ENCODE measurements at regions not wholly inside any gene's neighbourhood (a gene's known extent, or its start where the extent isn't known, plus 50 kb on each side); places are given as distances from the start of the nearest gene placed in this dataset.

DNA sequence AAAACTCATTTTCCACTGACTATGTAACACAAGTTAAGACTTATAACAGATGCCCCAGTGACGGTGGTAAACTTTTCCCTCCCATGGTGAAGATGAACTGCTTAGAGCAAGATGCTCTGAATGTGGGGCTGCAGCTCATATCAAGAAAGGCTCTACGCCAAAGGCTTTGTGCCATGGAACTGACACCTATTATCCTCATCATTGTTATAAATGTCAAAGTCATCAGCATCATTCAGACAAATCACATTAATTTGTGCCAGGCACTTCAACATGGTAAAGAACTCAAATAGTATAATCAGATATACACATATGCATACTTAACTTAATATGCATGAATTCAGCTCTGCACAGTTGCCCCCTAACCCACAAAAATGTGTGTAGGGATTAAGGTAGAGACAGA lies 305.9 kb upstream of the ATP10B start:
- Mint-ChIP-seq H3K36me3 (no peaks in the 10 kb centered on the region), H3K9me3 (peaks cover 0 to 7% (median 2%) of the 10 kb centered on the region in 8 donors), H3K4me3 (no peak overlapping the region), H3K27ac (no peak overlapping the region), H3K4me1 (no peaks in the 10 kb centered on the region), H3K27me3 (peaks cover 0 to 2% of the 10 kb centered on the region in 2 donors)
- Histone ChIP-seq H3K36me3 (ENCODE audit: insufficient read depth, low read length) (no peaks in the 10 kb centered on the region), H3K4me1 (ENCODE audit: insufficient read depth, low read length) (no peaks in the 10 kb centered on the region), H3K9me3 (ENCODE audit: control insufficient read depth in 1 of 2, low read length in 2 of 2) (no peaks in the 10 kb centered on the region), H3K27me3 (ENCODE audit: insufficient read depth, low read length) (no peaks in the 10 kb centered on the region), H3K4me3 (ENCODE audit: low read length in 2 of 2) (no peak overlapping the region), H3K27ac (ENCODE audit: low read depth, low read length) (no peak overlapping the region)
- ChIA-PET POLR2A (ENCODE audit: partially characterized antibody) (no interaction called here), CTCF (ENCODE audit: partially characterized antibody) (no interaction called here)
- intact Hi-C loops (cut with micrococcal nuclease): no loop called here
- DNase-seq: no peak

DNA sequence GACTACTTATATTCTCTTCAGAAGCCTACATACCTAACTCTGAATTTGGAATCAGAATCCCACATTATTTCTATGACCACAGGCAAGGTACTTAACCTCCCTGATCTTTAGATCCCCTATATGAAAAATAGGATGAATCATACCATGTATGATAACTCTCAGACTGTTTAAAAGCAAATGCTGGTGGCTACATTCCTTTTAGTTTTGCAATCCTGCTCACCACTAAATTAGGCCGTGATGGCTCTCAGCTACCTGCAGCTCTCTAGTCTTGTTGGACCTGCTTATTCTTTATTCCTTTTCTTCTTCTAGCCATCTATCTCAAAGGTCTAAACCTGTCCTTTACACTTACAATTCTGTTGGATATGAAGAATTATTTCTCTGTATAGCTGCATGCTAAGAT lies 303.4 kb upstream of the ATP10B start:
- Mint-ChIP-seq H3K9me3 (peaks cover 0 to 7% (median 2%) of the 10 kb centered on the region in 8 donors), H3K4me3 (no peak overlapping the region)

DNA sequence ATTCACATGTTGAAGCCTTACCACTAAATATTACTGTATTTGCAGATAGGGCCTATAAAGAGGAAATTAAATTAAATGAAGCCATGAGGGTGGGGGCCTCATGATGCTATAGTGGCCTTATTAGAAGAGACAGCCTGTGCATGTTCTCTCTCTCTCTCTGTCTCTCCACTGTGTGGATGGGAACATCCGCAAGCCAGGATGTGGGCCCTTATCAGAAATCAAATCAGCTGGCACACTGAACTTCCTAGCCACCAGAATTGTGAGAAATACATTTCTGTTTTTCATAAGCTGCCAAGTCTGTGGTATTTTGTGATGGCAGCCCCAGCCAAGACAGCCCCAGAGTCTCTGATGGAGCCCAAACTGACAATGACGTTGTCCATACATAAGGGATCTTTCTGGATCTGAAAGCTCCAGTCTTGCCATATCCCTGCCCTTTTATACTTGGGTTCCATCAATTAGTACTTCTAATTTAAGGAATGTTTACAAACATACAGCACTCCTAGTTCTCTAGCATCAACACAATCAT lies 300.5 kb upstream of the ATP10B start:
- H3K27me3 ChIP-seq (ENCODE audit: insufficient read depth, low read length): no peaks in the 10 kb centered on the region
- no peaks in the 10 kb centered on the region for H3K4me1 Mint-ChIP-seq
- CTCF ChIA-PET (ENCODE audit: partially characterized antibody): no interaction called here
- no peak overlapping the region for H3K27ac ChIP-seq (ENCODE audit: low read depth, low read length)
- no peak overlapping the region for H3K4me3 ChIP-seq (ENCODE audit: low read length in 2 of 2)
- no peaks in the 10 kb centered on the region for H3K36me3 Mint-ChIP-seq
- H3K9me3 Mint-ChIP-seq: peaks cover 0 to 7% (median under 1%) of the 10 kb centered on the region in 8 donors
- no peaks in the 10 kb centered on the region for H3K4me1 ChIP-seq (ENCODE audit: insufficient read depth, low read length)
- peaks cover 0 to 3% of the 10 kb centered on the region in 2 donors for H3K27me3 Mint-ChIP-seq
- intact Hi-C loops (cut with micrococcal nuclease): no loop called here
- POLR2A ChIA-PET (ENCODE audit: partially characterized antibody): no interaction called here
- H3K4me3 Mint-ChIP-seq: no peak overlapping the region
- H3K9me3 ChIP-seq (ENCODE audit: control insufficient read depth in 1 of 2, low read length in 2 of 2): no peaks in the 10 kb centered on the region
- no peaks in the 10 kb centered on the region for H3K36me3 ChIP-seq (ENCODE audit: insufficient read depth, low read length)
- no peak overlapping the region for H3K27ac Mint-ChIP-seq
- no peak for DNase-seq

More for the DNA sequence above, 303.4 kb upstream of the ATP10B start:
- Histone ChIP-seq H3K4me3 (ENCODE audit: low read length in 2 of 2) (no peak overlapping the region), H3K4me1 (ENCODE audit: insufficient read depth, low read length) (no peaks in the 10 kb centered on the region), H3K9me3 (ENCODE audit: control insufficient read depth in 1 of 2, low read length in 2 of 2) (no peaks in the 10 kb centered on the region), H3K27ac (ENCODE audit: low read depth, low read length) (no peak overlapping the region), H3K36me3 (ENCODE audit: insufficient read depth, low read length) (no peaks in the 10 kb centered on the region), H3K27me3 (ENCODE audit: insufficient read depth, low read length) (no peaks in the 10 kb centered on the region)
- DNase-seq: no peak
- Mint-ChIP-seq H3K4me1 (no peaks in the 10 kb centered on the region), H3K36me3 (no peaks in the 10 kb centered on the region), H3K27me3 (peaks cover 0 to 3% of the 10 kb centered on the region in 2 donors), H3K27ac (no peak overlapping the region)
- POLR2A ChIA-PET (ENCODE audit: partially characterized antibody): no interaction called here
- intact Hi-C loops (cut with micrococcal nuclease): no loop called here
- CTCF ChIA-PET (ENCODE audit: partially characterized antibody): no interaction called here

DNA sequence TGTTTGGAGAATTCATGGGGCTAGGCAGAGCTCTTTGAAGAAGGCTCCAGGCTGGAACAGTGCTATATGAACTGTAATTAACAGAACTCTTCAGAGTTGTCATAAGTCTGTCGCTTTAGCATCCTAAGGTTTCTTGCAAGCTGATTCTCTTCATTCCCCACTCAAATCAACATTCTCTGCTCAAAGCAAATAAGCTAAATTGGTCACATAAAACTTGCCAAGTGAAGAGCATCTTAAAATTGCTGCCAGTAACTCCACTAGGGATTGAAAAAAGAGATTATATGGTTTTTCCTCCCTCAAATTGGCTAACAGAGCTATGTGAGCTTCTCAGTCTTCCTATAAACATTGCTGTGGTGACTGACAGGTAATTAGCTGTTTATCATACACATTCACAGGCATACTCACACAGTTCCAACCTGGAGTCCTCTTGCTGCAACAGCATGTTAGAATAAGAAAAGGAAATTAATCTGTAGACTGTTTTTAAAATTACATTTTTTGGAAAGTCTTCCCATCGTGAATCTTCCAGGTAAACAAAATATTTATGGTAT lies 298.5 kb upstream of the ATP10B start:
- no peak overlapping the region for H3K4me3 ChIP-seq (ENCODE audit: low read length in 2 of 2)
- peaks cover 0 to 4% (median 0%) of the 10 kb centered on the region in 8 donors for H3K9me3 Mint-ChIP-seq
- H3K4me1 Mint-ChIP-seq: no peaks in the 10 kb centered on the region
- no peak overlapping the region for H3K27ac Mint-ChIP-seq
- H3K4me1 ChIP-seq (ENCODE audit: insufficient read depth, low read length): no peaks in the 10 kb centered on the region
- H3K27me3 Mint-ChIP-seq: peaks cover 0 to 3% of the 10 kb centered on the region in 2 donors
- no peaks in the 10 kb centered on the region for H3K36me3 ChIP-seq (ENCODE audit: insufficient read depth, low read length)
- ChIA-PET CTCF (ENCODE audit: partially characterized antibody) (no interaction called here), POLR2A (ENCODE audit: partially characterized antibody) (no interaction called here)
- H3K9me3 ChIP-seq (ENCODE audit: control insufficient read depth in 1 of 2, low read length in 2 of 2): no peaks in the 10 kb centered on the region
- no peak for DNase-seq
- no peak overlapping the region for H3K27ac ChIP-seq (ENCODE audit: low read depth, low read length)
- intact Hi-C loops (cut with micrococcal nuclease): no loop called here
- no peaks in the 10 kb centered on the region for H3K27me3 ChIP-seq (ENCODE audit: insufficient read depth, low read length)
- no peaks in the 10 kb centered on the region for H3K36me3 Mint-ChIP-seq
- H3K4me3 Mint-ChIP-seq: no peak overlapping the region

DNA sequence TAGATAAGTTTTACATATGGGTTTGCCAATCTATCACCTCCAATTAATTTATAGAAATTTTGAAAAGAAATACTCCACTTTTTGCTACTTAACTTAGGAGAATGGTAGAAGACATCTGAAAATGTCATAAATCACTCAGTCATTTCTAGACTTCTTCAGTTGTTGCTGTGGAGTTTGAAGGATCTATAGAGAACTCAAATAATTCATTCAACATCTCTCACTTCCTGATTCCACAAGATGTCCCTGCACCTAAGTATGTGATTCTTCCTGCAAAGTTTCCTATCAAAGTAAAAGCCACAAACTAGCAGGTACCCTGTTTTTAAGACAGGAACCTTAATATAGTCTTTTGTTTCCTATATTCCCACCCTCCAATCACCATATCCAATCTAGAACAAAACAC lies 297.1 kb upstream of the ATP10B start:
- no peak overlapping the region for H3K4me3 ChIP-seq (ENCODE audit: low read length in 2 of 2)
- no peak overlapping the region for H3K27ac Mint-ChIP-seq

DNA sequence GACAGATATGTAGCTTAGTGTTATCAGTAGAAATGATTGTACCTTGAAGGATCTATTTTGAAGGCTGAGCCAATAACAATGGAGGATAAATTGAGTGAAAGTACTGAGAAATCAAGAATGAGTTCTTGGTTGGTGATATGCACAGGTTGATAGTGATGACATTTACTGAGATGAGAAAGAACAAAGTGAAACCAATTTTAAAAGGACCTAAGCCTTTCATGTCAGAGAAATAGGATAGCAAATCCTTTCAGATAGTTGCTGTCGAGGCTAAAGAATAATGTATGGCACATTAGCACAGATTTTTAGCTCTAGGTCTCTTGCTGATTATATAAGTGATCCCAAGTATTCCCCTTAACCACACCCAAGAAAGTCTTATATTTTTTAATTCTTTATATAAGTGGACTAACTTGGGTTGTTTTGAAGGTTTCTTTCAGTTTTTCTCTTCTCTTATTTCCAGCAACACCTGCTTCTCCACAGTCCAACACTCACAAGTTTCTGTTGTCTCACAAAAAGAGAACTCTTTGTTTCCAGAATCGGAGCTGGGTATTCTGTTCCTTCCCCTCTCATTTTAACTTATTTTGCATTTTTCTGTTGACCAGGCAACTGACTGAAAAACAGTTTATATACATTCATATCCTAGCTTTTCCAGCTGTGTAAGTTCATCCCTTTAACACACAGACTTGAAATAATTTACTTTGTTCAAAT lies 286.9 kb upstream of the ATP10B start:
- H3K27me3 Mint-ChIP-seq: no peaks in the 10 kb centered on the region
- H3K9me3 Mint-ChIP-seq: peaks cover 0 to 8% (median 0%) of the 10 kb centered on the region in 8 donors
- no peak overlapping the region for H3K4me3 ChIP-seq (ENCODE audit: low read length in 2 of 2)
- H3K9me3 ChIP-seq (ENCODE audit: control insufficient read depth in 1 of 2, low read length in 2 of 2): no peaks in the 10 kb centered on the region
- H3K27ac ChIP-seq (ENCODE audit: low read depth, low read length): no peak overlapping the region
- ChIA-PET CTCF (ENCODE audit: partially characterized antibody) (no interaction called here), POLR2A (ENCODE audit: partially characterized antibody) (no interaction called here)
- no peaks in the 10 kb centered on the region for H3K4me1 ChIP-seq (ENCODE audit: insufficient read depth, low read length)
- H3K27ac Mint-ChIP-seq: no peak overlapping the region
- DNase-seq: no peak
- no peaks in the 10 kb centered on the region for H3K4me1 Mint-ChIP-seq
- H3K27me3 ChIP-seq (ENCODE audit: insufficient read depth, low read length): no peaks in the 10 kb centered on the region
- H3K4me3 Mint-ChIP-seq: no peak overlapping the region
- intact Hi-C loops (cut with micrococcal nuclease): no loop called here
- H3K36me3 ChIP-seq (ENCODE audit: insufficient read depth, low read length): no peaks in the 10 kb centered on the region
- H3K36me3 Mint-ChIP-seq: no peaks in the 10 kb centered on the region

More for the DNA sequence above, 297.1 kb upstream of the ATP10B start:
- Mint-ChIP-seq H3K27me3 (peaks cover 0 to 3% of the 10 kb centered on the region in 2 donors), H3K9me3 (peaks cover 0 to 7% (median under 1%) of the 10 kb centered on the region in 8 donors), H3K36me3 (no peaks in the 10 kb centered on the region), H3K4me1 (no peaks in the 10 kb centered on the region), H3K4me3 (no peak overlapping the region)
- Histone ChIP-seq H3K9me3 (ENCODE audit: control insufficient read depth in 1 of 2, low read length in 2 of 2) (no peaks in the 10 kb centered on the region), H3K27me3 (ENCODE audit: insufficient read depth, low read length) (no peaks in the 10 kb centered on the region), H3K27ac (ENCODE audit: low read depth, low read length) (no peak overlapping the region), H3K36me3 (ENCODE audit: insufficient read depth, low read length) (no peaks in the 10 kb centered on the region), H3K4me1 (ENCODE audit: insufficient read depth, low read length) (no peaks in the 10 kb centered on the region)
- ChIA-PET CTCF (ENCODE audit: partially characterized antibody) (no interaction called here), POLR2A (ENCODE audit: partially characterized antibody) (no interaction called here)
- DNase-seq: no peak
- intact Hi-C loops (cut with micrococcal nuclease): no loop called here

DNA sequence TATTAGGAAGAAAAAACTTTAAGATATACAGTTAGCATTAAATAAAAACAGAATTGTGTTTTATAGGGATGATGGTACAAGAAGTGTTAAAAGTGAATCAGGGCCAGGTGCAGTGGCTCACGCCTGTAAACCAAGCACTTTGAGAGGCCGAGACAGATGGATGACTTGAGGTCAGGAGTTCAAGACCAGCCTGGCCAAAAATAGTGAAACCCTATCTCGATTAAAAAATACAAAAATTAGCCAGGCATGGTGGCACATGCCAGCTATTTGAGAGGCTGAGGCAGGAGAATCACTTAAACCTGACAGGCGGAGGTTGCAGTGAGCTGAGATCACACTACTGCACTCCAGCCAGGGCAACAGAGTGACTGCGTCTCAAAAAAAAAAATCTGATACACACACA lies 282.9 kb upstream of the ATP10B start:
- intact Hi-C loops (cut with micrococcal nuclease): no loop called here
- H3K36me3 ChIP-seq (ENCODE audit: insufficient read depth, low read length): no peaks in the 10 kb centered on the region
- no peak for DNase-seq
- Mint-ChIP-seq H3K27me3 (no peaks in the 10 kb centered on the region), H3K9me3 (peaks cover 0 to 2% (median 0%) of the 10 kb centered on the region in 8 donors), H3K4me1 (no peaks in the 10 kb centered on the region), H3K36me3 (no peaks in the 10 kb centered on the region), H3K4me3 (no peak overlapping the region), H3K27ac (no peak overlapping the region)
- no peaks in the 10 kb centered on the region for H3K27me3 ChIP-seq (ENCODE audit: insufficient read depth, low read length)
- no peaks in the 10 kb centered on the region for H3K9me3 ChIP-seq (ENCODE audit: control insufficient read depth in 1 of 2, low read length in 2 of 2)
- no peaks in the 10 kb centered on the region for H3K4me1 ChIP-seq (ENCODE audit: insufficient read depth, low read length)
- ChIA-PET POLR2A (ENCODE audit: partially characterized antibody) (no interaction called here), CTCF (ENCODE audit: partially characterized antibody) (no interaction called here)
- H3K4me3 ChIP-seq (ENCODE audit: low read length in 2 of 2): no peak overlapping the region
- H3K27ac ChIP-seq (ENCODE audit: low read depth, low read length): no peak overlapping the region

Measured in CD4-positive, alpha-beta memory T cell (primary cell).